ENCODE measurements at regions not wholly inside any gene's neighbourhood (a gene's known extent, or its start where the extent isn't known, plus 50 kb on each side); places are given as distances from the start of the nearest gene placed in this dataset.

- ChIA-PET CTCF (interaction anchor here (0.6 kb wide), 1 partner anchor 1193 kb away, joined by 3 read pairs; no protein-coding TSS in a partner anchor), POLR2A (no interaction called here)
- Histone ChIP-seq H3K36me3 (ENCODE audit: control insufficient read depth in 2 of 2, insufficient read depth in 1 of 2, low read length in 2 of 2) (no peaks in the 10 kb centered on the region), H3K9me3 (ENCODE audit: control insufficient read depth, insufficient read depth, low read depth, low read length) (no peaks in the 10 kb centered on the region), H3K4me1 (ENCODE audit: control insufficient read depth, insufficient read depth, low read length) (no peaks in the 10 kb centered on the region), H3K4me3 (ENCODE audit: low read depth, low read length) (no peak overlapping the region), H3K27ac (ENCODE audit: extremely low read depth, low read depth, low read length) (no peak overlapping the region)
- TF ChIP-seq ZNF239 (tag by site-specific recombination; IDR thresholded peaks at IDR 0.05) (no peak), ZFP69B (tag by site-specific recombination; IDR thresholded peaks at IDR 0.05) (no peak), ZNF112 (tag by site-specific recombination; IDR thresholded peaks at IDR 0.05) (no peak), RBAK (tag by site-specific recombination; IDR thresholded peaks at IDR 0.05) (no peak), ZNF416 (tag by site-specific recombination; IDR thresholded peaks at IDR 0.05) (no peak), HOXA7 (CRISPR knock-in tag; IDR thresholded peaks at IDR 0.05; ENCODE audit: borderline replicate concordance) (no peak), SP3 (tag by site-specific recombination; IDR thresholded peaks at IDR 0.05) (no peak), TSHZ1 (tag by site-specific recombination; IDR thresholded peaks at IDR 0.05; ENCODE audit: borderline replicate concordance) (no peak), ZNF114 (tag by site-specific recombination; IDR thresholded peaks at IDR 0.05) (no peak), ZNF280C (tag by site-specific recombination; IDR thresholded peaks at IDR 0.05) (no peak), ZSCAN4 (tag by site-specific recombination; IDR thresholded peaks at IDR 0.05) (no peak), ZNF670 (tag by site-specific recombination; IDR thresholded peaks at IDR 0.05; ENCODE audit: low read depth) (no peak), ZNF174 (tag by site-specific recombination; IDR thresholded peaks at IDR 0.05) (no peak), PRDM2 (tag by site-specific recombination; IDR thresholded peaks at IDR 0.05; ENCODE audit: borderline replicate concordance) (no peak), ZNF785 (tag by site-specific recombination; IDR thresholded peaks at IDR 0.05) (no peak), ZNF585B (tag by site-specific recombination; IDR thresholded peaks at IDR 0.05) (no peak), MEIS1 (CRISPR knock-in tag; IDR thresholded peaks at IDR 0.05; ENCODE audit: borderline replicate concordance) (no peak), ZNF280D (tag by site-specific recombination; IDR thresholded peaks at IDR 0.05) (no peak), ZNF292 (tag by site-specific recombination; IDR thresholded peaks at IDR 0.05; ENCODE audit: borderline replicate concordance, low read depth) (no peak), ZNF561 (tag by site-specific recombination; IDR thresholded peaks at IDR 0.05; ENCODE audit: borderline replicate concordance) (no peak)
These were observed 583.1 kb downstream of the EFNB2 start for GRCh38 chr13:105952233-105952972.
